Endometrium (tissue), 2 donors: ENCODE measurements at regions not wholly inside any gene's neighbourhood (a gene's known extent, or its start where the extent isn't known, plus 50 kb on each side); places are given as distances from the start of the nearest gene placed in this dataset.
"Not testable (repeated sequence)": the region's sequence is repeated elsewhere in the genome, so short reads cannot be mapped to it uniquely, and the experiment has no call there.

ENCODE experiments used
- FAIRE-seq: peaks from 2 replicates; lab custom pipeline; 2012; peaks lifted over from hg19 to GRCh38; lab: Jason Lieb, UNC
- donor health status: control.
- donor health status: control.

DNA sequence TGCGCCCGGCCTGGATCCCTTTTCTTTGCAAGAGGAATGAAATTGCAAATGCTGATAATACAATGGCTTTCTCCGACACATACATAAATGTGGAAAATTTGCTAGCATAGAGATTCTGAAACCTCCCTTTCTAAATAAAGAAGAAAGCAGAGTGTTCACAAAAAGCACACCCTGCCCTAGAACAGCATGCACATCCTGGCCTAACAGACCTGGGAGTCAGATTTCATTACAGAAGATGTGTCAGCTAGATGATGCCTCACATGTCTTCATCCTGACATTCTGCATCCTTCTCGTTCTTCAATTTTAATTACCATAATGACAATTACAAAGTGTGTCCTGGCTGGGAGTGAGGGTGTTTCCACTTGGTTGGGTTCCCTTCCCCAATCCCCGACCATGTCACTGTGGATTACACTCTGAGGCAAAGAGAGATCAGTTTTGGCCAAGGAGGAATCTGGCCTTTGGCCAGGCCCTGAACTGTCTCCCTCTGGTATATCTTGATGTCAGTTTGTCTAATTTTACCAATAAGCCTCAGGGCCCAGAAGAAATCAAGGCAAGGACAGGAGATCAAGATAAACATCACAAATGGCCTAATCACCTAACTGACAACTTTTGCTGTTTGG, 104.9 kb upstream of the SPATA12 start:
- FAIRE-seq, result peak; percentile 18

DNA sequence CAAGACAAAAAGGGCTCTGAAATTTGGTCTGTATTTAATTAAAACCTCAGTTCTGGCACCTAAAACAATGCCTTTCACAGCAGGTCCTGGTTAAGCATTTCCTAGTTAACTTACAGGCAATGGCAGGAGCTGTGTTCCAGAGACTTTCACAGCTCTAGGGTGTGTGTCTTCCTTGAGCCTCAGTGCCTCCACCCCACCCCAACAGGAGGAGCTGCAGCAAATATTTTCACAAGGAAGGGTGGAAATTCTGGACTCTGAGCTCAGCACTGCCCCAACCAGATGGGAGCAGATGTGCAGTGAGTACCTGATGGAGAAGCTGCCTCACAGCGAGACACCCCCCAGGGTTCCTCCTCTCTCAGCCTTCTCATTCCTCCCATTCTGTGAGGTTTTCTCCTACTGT, 106.3 kb upstream of the SPATA12 start:
- no peak for FAIRE-seq

DNA sequence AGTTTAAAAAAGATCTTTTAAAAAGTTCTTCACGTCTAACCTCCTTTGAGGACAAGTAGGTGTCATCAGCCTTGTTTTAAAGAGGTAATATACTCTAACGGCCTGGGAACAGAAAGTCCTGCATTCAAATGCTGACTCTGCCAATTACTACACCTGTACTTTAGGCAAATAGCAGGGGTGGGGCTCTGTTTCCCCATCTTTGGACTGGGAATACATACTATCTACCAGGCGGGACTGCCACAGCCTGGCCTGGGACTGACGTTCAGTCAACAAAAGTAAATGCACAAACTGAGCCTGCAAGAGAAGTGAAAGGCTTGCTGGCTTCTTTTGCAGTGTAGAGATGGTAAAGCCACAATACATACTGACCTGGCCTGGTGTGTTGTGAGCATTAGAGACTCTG, 107.6 kb upstream of the SPATA12 start:
- no peak for FAIRE-seq

DNA sequence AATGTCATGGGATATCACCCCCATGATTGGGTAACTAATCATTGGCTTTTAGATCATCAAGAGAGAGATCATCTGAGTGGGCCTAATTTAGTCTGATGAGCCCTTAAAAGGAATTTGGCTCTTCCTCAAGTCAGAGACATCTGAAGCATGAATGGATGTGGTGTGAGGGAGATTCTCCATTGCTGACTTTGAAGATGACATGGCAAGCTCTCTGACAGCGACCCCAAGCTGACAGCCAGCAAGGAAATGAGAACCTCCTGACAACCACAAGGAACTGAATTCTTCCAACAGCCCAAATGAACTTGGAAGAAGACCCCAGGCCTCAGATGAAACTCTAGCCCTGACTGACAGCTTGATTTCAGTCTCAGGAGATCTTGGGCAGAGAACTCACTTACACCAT, 108.4 kb upstream of the SPATA12 start:
- no peak for FAIRE-seq

DNA sequence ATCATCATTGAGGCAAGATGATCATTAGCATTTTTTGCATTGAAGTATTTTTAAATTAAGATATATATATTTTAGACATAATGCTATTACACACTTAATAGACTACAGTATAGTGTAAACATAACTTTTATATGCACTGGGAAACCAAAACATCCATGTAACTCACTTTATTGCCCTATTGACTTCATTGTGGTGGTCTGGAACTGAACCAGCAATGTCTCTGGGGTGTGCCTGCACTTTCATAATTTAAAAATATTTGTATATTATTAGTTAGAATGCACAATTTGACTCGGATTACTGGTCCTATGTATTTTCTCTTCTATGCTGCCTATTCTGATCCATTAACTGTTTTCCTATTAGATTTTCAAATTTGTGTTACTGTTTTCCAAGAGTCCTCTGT, 109.1 kb upstream of the SPATA12 start:
- FAIRE-seq, result no peak

DNA sequence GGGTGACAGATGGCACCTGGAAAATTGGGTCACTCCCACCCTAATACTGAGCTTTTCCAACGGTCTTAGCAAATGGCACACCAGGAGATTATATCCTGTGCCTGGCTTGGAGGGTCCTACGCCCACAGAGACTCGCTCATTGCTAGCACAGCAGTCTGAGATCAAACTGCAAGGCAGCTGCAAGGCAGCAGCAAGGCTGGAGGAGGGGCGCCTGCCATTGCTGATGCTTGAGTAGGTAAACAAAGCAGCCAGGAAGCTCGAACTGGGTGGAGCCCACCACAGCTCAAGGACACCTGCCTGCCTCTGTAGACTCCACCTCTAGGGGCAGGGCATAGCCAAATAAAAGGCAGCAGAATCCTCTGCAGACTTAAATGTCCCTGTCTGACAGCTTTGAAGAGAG, 115.1 kb upstream of the SPATA12 start:
- not testable (repeated sequence) for FAIRE-seq

DNA sequence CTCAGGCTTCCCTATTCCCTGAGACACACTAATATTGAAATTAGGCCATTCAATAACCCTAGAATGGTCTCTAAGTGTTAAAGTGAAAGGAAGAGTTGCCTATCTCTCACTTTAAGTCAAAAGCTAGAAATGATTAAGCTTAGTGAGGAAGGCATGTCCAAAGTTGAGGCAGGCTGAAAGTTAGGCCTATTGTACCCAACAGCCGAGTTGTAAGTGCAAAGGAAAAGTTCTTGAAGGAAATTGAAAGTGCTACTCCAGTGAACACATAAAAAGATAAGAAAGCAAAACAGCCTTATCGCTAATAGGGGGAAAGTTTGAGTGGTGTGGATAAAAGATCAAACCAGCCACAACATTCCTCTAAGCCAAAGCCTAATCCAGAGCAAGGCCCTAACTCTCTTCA, 117.9 kb upstream of the SPATA12 start:
- no peak for FAIRE-seq

DNA sequence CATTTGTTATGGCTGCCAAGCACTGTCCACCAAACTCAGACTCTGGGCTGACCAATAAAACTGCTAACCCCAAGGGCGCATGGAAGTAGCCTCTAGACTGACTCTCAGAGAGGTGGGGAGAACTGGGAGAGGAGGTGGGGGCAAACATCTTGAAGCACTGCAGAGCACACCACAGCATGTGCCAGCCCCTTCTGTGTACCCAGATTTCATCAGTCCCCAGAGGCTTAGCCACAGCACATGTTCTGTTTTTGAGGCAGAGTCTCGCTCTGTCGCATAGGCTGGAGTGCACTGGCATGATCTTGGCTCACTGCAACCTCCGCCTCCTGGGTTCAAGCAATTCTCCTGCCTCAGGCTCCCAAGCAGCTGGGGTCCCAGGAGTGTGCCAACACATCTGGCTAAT, 119.5 kb upstream of the SPATA12 start:
- FAIRE-seq, result no peak

DNA sequence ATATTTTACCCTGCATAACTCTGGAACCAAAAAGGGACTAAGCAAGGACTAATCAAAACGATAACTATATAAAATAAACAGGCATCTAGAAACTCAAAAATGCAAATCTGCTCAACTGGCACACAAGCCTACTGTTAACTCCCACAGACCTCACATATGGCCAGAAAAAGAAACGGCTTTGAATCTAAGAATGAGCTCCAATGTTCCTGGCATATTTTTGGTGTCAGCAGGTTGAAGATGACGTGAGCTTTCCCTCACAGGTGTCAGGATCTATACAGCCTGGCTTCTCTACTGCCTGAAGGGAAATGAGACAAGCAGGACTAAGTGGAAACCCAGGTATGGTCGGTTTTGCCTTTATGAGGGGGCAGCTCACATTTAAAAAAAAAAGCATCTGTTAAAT, 120.1 kb upstream of the SPATA12 start:
- no peak for FAIRE-seq

DNA sequence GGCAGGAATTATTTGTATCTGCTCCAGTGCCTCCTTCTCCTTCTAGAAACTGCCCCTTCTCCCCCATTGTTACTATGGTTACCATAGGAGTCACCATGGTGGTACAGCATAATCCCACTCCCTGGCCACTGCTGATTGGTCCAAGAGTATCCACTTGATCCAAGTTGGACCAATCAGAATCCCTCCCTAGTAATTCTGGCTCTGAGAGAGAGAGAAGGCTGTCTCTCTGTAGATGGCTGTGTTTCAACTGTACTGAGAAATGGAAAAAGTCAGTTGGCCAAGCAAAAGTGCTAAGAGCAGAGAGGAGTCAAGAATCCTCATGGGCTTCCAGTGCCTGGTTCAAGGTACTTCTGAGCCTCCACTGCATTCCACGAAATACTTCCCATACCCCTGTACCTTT, 120.6 kb upstream of the SPATA12 start:
- no peak for FAIRE-seq

DNA sequence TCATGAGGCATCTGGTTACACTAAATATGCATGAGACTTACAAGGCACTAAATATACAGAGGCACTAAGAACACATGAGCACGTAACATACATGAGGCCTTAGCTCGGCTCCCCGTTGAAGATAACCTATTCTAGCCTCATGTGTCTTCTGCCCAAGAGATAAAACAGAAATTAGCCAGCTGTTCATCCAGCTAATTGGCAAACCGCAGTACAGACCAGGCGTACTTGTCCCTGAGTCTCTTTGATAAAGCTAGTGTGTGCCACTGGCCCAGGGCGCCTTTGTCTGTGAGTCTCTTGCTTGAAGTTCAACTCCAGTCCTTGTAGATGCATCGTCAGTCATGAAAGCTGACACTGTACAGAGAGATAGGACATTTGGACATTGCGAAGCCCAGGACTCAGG, 121.9 kb upstream of the SPATA12 start:
- FAIRE-seq, result no peak

DNA sequence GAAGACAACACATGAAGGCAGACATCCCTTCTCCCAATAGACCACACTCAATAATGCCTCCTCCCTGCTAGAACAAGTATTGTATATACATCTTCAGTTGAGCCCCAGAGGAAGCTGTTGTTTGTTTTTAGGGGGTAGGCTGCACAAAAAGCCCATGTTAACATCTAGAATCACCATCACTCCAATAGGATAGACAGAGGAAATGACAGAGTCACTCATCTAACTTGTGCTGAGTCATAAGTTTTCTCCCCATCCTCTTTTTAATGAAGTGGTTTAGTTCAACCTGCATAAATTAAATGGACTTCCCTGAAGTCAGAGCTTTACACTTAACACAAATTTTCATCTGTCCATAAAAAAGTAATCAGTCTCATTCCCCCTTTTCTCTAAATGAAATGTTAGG, 122.9 kb upstream of the SPATA12 start:
- FAIRE-seq, result no peak

DNA sequence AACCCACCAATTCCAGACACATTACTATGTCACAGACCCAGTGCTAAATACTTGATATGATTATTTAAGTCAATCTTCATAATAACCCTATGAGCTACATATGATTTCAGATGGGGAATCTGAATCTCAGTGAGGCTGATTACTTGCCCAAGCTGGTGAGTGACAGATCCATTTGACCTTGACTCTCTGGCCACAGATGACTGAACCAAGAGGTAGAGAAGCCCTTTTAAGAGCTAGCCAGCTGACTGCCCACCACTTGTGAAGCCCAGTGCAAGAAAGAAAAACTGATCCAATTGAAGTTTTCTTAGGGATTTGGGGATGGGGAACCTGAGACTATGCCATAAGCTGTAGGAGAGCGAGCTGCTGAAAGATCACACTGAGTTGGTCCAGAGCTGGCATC, 124.7 kb upstream of the SPATA12 start:
- FAIRE-seq, result no peak

DNA sequence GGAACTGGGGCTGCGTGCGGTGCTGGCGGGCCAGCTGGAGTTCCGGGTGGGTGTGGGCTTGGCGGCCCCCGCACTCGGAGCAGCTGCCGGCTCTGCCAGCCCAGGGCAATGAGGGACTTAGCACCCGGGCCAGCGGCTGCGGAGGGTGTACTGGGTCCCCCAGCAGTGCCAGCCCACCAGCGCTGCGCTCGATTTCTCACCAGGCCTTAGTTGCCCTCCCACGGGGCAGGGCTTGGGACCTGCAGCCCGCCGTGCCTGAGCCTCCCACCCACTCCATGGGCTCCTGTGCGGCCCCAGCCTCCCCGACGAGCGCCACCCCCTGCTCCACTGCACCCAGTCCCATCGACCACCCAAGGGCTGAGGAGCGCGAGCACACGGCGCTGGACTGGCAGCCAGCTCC, 126.0 kb upstream of the SPATA12 start:
- FAIRE-seq, result not testable (repeated sequence)

DNA sequence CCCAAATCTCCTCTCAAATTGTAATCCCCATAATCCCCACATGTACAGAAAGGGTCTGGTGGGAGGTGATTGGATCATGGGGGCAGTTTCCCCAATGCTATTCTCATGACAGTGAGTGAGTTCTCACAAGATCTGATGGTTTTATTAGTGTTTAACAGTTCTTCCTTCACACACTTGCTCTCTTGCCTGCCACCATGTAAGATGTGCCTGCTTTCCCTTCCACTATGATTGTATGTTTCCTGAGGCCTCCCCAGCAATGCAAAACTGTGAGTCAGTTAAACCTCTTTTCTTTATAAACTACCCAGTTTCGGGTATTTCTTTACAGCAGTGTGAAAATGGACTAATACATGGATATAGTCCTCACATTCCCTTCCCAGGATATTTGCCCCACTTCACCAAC, 126.7 kb upstream of the SPATA12 start:
- FAIRE-seq, result no peak

DNA sequence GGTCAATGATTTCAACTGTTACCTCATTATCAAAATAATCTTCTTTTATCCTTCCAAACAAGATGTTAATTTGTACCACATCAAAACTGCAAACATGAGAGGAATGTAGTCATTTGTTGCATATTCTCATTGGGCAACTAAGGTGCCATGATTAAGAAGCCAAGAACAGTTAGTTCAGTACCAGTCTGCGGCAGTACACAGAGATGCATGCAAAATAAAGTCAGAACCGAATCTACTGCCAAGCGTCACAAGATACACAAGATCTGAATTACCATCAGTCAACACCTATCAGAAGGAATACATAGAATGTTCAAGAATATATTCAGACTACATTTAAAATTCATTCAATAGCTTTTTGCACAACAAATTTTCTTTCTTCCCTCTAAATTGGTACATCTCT, 127.6 kb upstream of the SPATA12 start:
- FAIRE-seq, result no peak

DNA sequence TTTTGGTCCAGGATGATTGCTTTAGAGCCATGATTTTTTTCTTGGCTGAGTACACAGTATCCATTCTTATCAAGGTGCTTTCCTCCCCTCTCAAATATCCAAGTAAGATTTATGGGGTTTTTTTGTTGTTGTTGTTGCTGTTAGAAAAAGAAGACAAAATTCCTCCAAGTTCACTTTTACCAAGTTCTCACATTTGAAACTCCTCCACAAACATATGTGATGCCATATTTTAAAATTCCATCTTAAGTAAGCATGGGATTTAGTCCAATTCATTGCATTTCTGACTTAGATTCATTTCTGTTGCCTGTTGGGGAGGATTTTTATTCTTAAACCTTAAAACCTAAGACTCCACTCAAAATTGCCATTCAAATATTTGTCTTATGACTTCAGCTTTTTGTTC, 128.6 kb upstream of the SPATA12 start:
- FAIRE-seq, result no peak

DNA sequence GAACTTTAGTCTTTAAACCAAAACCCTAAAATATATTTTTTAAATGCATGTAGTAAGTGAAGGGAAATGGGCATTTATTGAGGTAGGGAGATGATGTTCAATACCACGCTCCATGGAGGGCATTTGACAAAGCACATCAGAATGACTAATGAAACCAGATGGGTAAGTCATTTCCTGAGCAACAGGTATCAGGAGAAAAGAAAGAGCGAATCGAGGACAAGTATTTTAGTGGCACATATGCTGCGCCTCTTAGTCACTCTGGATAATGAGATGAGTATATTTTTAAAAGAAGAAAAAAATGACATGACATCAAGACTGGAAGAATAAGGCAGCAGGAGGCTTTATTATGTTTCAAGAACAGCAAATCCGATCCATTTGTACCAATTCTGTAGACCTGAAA, 129.0 kb upstream of the ARHGEF3 start:
- no peak for FAIRE-seq

DNA sequence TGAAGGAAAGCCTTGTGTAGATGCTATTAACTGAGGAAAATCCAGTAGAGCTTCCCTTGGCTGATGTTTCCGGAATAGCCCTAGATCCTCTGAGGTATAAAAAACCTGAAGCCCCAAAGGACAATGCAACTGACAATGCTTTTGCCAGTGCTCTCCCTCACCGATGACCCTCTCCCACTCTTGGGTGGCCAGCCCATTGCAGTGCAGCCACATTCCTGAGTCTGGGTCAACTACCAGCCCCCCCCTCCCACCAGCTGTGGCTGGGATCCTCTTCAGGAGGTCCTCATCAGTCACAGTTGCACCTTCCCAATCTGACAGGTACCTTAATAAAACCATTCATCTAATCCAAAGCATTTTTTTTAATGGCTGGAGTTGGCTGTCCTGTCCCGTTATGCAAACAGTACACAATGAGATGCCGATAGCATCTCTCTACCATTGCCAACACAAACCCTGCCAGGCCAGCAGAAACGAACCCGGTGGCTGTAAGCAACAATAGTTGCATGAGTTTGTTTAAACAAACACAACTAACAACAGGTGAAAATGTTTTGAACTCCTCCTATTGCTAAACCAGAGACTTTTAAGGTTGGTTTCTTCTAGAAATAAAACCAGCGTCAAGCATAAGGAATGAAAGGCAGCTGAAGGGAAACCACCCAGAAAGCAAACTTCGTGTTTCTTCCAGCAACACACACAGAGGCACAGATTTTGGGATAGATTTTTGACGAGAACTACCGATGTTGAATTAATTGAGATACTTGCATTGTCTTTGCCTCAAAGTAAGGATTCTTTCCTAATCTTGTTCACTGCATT, 128.3 kb upstream of the ARHGEF3 start:
- FAIRE-seq, result no peak

DNA sequence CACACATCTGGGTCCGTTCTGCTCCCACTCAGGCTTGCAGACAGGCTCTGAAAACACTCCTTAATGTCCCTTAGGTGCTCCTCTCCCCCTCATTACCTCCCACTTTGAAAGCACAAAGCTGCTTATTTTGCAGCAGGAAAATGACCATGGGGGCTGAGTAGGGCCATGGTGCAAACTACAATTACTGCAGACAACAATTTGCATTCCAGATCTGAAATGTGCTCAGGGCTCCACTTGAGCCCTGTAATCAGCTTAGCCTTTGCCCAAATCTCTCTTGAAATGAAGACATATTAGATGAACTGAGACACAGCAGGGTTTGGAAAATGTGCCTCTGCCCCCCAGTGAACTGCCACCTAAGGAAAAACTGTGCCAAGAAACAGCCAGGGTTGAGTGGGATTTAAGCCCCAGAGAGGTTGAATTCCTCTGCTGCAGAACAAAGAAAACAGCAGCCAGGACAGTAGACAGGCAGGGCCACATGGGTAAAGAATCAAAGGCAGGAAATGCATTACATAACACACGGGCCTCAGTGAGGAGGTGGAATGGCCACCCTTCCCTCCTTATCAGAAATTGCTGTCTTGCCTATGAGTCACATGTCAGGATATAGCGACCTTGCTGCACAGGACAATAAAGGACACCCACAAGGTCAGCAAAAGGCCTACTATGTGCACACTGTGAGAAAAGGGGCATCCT, 126.8 kb upstream of the ARHGEF3 start:
- FAIRE-seq, result no peak

DNA sequence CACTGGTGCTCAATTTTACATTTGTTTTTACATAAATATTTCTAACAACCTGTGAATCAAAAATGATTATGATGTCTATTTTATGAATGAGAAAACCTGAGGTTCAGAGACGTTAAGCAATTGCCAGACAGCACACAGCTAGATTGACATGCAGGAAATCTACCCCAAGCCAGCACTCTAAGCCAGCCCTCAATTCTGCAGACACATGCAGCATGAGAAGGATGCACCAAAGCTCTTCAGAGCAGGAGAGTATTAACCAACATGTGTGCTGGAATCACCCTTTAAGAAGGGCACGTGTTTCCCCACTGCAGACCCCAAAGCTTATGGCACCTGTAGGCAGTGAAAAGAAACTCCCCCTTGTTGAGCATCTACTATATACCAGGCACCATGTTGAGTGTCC, 126.1 kb upstream of the ARHGEF3 start:
- FAIRE-seq, result no peak

DNA sequence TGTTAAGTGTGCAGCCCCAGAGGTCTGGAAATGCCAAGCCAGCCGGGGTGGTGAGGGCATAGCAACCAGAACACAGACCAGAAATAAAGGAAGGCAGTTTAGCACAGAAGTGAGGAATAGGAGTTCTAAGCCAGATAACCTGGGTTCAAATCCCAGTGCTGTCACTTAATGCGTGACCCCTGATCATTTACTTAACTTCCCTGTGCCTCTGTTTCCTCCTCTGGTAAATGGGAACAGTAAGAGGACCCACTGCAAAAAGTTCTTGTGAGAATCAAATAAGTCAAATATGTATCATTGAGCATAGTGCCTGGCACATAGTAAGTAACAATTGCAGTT, 125.2 kb upstream of the ARHGEF3 start:
- FAIRE-seq, result no peak

DNA sequence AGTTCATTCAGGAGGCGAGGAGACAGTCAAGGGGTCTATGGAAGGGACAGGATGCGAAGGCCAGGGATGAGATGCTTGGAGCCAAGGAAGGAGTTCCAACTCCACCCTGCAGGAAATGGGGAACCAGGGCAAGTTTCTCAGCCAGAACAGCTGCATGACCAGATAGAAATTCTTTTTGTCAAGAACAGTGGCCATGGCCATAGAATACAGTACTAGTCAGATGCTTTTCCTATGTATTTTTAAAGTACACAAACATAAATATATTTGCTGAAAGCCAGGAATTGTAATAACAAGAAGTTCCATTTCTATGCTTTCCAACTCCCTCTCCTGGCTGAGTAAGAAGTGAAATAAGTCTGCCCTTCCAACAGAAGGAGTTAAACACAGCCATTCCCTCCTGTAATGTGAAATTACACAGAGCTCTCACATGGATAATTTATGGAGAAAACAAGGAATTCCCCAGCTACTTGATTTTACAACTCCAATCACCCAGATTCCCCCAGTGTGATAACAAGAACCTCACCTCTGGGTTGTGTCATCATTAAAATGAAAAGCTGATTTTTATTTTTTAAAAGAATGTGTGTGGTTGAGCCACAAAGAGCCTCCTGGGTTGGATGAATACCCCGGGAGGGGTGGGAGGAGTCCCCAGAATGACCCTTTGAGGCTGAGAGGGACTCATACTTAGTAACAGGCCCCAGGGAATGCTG, 124.6 kb upstream of the ARHGEF3 start:
- peak; percentile 92 for FAIRE-seq
